Endothelial cell of umbilical vein (primary cell): ENCODE measurements at regions not wholly inside any gene's neighbourhood (a gene's known extent, or its start where the extent isn't known, plus 50 kb on each side); places are given as distances from the start of the nearest gene placed in this dataset.

ENCODE experiments used
- CTCF ChIP-seq, 2 donors: IDR thresholded peaks; 1 replicate in 1 of 2; 2 replicates in 1 of 2; pipeline ENCODE4 v1.5.1; 2011; ENCODE audit warnings: low read length in 2 of 2, mild to moderate bottlenecking in 2 of 2, moderate library complexity in 2 of 2, control low read depth in 1 of 2, inconsistent platforms in 1 of 2, low read depth in 1 of 2; ENCODE audit not compliant: insufficient read depth in 1 of 2; ENCODE audit errors: extremely low read depth in 1 of 2
- EZH2 ChIP-seq: IDR thresholded peaks from 2 replicates; pipeline ENCODE4 v1.6.1; 2012; ENCODE audit warnings: borderline replicate concordance, low read depth, mild to moderate bottlenecking, moderate library complexity, low read length, inconsistent platforms; ENCODE audit not compliant: severe bottlenecking
- JUN ChIP-seq: IDR thresholded peaks from 2 replicates; pipeline ENCODE4 v1.6.1; 2011; ENCODE audit warnings: borderline replicate concordance, low read depth; ENCODE audit not compliant: insufficient read length, insufficient read depth
- POLR2AphosphoS5 ChIP-seq: IDR thresholded peaks from 2 replicates; pipeline ENCODE4 v1.6.1; 2012; ENCODE audit warnings: low read depth, mild to moderate bottlenecking, control low read depth, low read length, moderate library complexity; ENCODE audit not compliant: insufficient read depth

GRCh38 chr1:217181756-217182155 is 449.1 kb downstream of the GPATCH2 start:
- no peak for TF ChIP-seq CTCF (IDR thresholded peaks at IDR 0.05; ENCODE audit: extremely low read depth in 1 of 2, insufficient read depth in 1 of 2, low read depth in 1 of 2, low read length in 2 of 2)
- no peak for TF ChIP-seq POLR2AphosphoS5
- no peak for TF ChIP-seq JUN
- no peak for TF ChIP-seq EZH2
